Heart left ventricle (tissue), 16 donors: ENCODE measurements at regions not wholly inside any gene's neighbourhood (a gene's known extent, or its start where the extent isn't known, plus 50 kb on each side); places are given as distances from the start of the nearest gene placed in this dataset.

ENCODE experiments used
- ATAC-seq, 4 donors: fragments of 200-7000 bp; cut with Tn5 transposase; one replicate each; pipeline ENCODE4 v1.9.1; 2020 to 2022; ENCODE audit warnings: moderate library complexity in 4 of 4, mild to moderate bottlenecking in 3 of 4, moderate number of reproducible peaks in 1 of 4
- DNase-seq, 5 donors: peaks; one replicate each; pipeline ENCODE4 v3.0.0-alpha.2; 2020
- H3K27ac ChIP-seq, 12 donors: fragments of 200-600 bp; sonication (generic) in 4 of 12; one replicate each; pipeline versions ENCODE4 v1.5.0 to v1.8.0; 2016 to 2022; ENCODE audit warnings: mild to moderate bottlenecking in 2 of 12
- H3K27me3 ChIP-seq, 9 donors: fragments of 200-600 bp; sonication (generic) in 2 of 9; one replicate each; pipeline versions ENCODE4 v1.5.1 to v1.8.0; 2016 to 2022; ENCODE audit warnings: mild to moderate bottlenecking in 3 of 9
- H3K36me3 ChIP-seq, 9 donors: fragments of 200-600 bp; sonication (generic) in 2 of 9; one replicate each; pipeline versions ENCODE4 v1.5.0 to v1.8.0; 2018 to 2022; ENCODE audit warnings: mild to moderate bottlenecking in 2 of 9
- H3K4me1 ChIP-seq, 12 donors: fragments of 200-600 bp; sonication (generic) in 4 of 12; one replicate each; pipeline versions ENCODE4 v1.5.0 to v1.8.0; 2016 to 2022; ENCODE audit warnings: mild to moderate bottlenecking in 3 of 12
- H3K4me3 ChIP-seq, 12 donors: fragments of 200-600 bp; sonication (generic) in 4 of 12; one replicate each; pipeline versions ENCODE4 v1.5.0 to v1.8.0; 2017 to 2022; ENCODE audit warnings: mild to moderate bottlenecking in 9 of 12, moderate library complexity in 4 of 12
- H3K9me3 ChIP-seq, 12 donors: fragments of 200-600 bp; sonication (generic) in 4 of 12; one replicate each; pipeline versions ENCODE4 v1.5.0 to v1.8.0; 2016 to 2022; ENCODE audit warnings: mild to moderate bottlenecking in 1 of 12
- CTCF ChIP-seq, 12 donors: fragments of 200-600 bp; sonication (generic) in 4 of 12; IDR thresholded peaks; one replicate each; pipeline versions ENCODE4 v1.5.0 to v1.8.0; 2018 to 2022; ENCODE audit warnings: antibody characterized with exemption in 12 of 12, mild to moderate bottlenecking in 5 of 12
- POLR2A ChIP-seq, 2 donors: fragments of 450-650 bp; IDR thresholded peaks; one replicate each; pipeline ENCODE4 v1.6.1; 2017; ENCODE audit warnings: antibody characterized with exemption in 2 of 2, mild to moderate bottlenecking in 2 of 2, moderate library complexity in 2 of 2
- WGBS, 4 donors: extraction: QIAGEN DNeasy Blood & Tissue Kit in 2 of 4; methylation state at CpG; one replicate each; pipeline versions ENCODE4 v1.1.5 to v1.1.7; 2013 to 2018; 5-methylcytosine and 5-hydroxymethylcytosine counted together
- intact Hi-C, 10 donors: fragments of 100-400 bp; cut with DNase I; formaldehyde crosslinking; loops; one replicate each; pipeline versions ENCODE4 v1.11.1 to v1.14.2; 2022
- donor health status: ischemic (EF 13 %, LVEDD 7.1; RV severe dilation, severe dysfunction).
- donor health status: healthy with polysubstance abuse.
- donor health status: DM: no; HTN: yes; CAD: no.
- donor health status: DM: no; HTN: no; CAD: no.
- donor health status: ischemic (EF 25% LVEDD 6.9; RV normal size, moderate dysfunction).
- donor health status: ischemic (EF 25% LVEDD 5.7; RV mildly dilated, moderate dysfunction).
- donor health status: healthy.
- donor health status: DM: yes; HTN: yes; CAD: no.
- donor health status: ischemic (EF 35%, LVEDD 5.7; RV mildly dilated, moderate dysfunction).
- donor health status: nonischemic (EF 11% LVEDD 7.7; RV severe dilation, severe dysfunction).
- donor health status: DM: yes; HTN: yes; CAD: no.
- donor health status: PGD.
- donor health status: ischemic (EF 29% LVEDD 5.4; RV normal size, mild dysfunction).
- donor health status: nonischemic (EF 23%, LVEDD 6.1; RV moderate dilation, normal function).

- Histone ChIP-seq H3K27ac (peak overlapping the region in 2 of 12 donors; percentile 24 to 30), H3K36me3 (no peaks in the 10 kb centered on the region), H3K4me3 (no peak overlapping the region), H3K9me3 (peaks cover 0 to 5% (median 0%) of the 10 kb centered on the region in 12 donors), H3K27me3 (peaks cover 0 to 5% (median 0%) of the 10 kb centered on the region in 9 donors), H3K4me1 (peaks cover 0 to 7% (median 0%) of the 10 kb centered on the region in 12 donors)
- DNase-seq (peak; percentile 22 to 55 (median 32)), ATAC-seq (peak; percentile 41 to 87 (median 77))
- TF ChIP-seq CTCF (IDR thresholded peaks at IDR 0.05) = no peak
- TF ChIP-seq POLR2A (IDR thresholded peaks at IDR 0.05) = no peak
- intact Hi-C loops = no loop called here
- 50 to 56% (median 52%) methylated on average over 2 of the region's 2 CpGs for WGBS, 4 donors
Measured at GRCh38 chr12:115096588-115097397, 412.8 kb upstream of the TBX3 start.

GRCh38 chr12:115095073-115095748 lies 411.2 kb upstream of the TBX3 start:
- no peaks in the 10 kb centered on the region for H3K36me3 ChIP-seq
- ATAC-seq (no peak), DNase-seq (no peak)
- WGBS, 4 donors = 83 to 92% (median 86%) methylated on average over 10 of the region's 10 CpGs
- peaks cover 0 to 6% (median 0%) of the 10 kb centered on the region in 12 donors for H3K4me1 ChIP-seq
- intact Hi-C loops = no loop called here
- H3K9me3 ChIP-seq = peaks cover 0 to 5% (median 0%) of the 10 kb centered on the region in 12 donors
- no peak overlapping the region for H3K4me3 ChIP-seq
- H3K27ac ChIP-seq = no peak overlapping the region
- TF ChIP-seq POLR2A (IDR thresholded peaks at IDR 0.05) = no peak
- TF ChIP-seq CTCF (IDR thresholded peaks at IDR 0.05) = no peak
- peaks cover 0 to 5% (median 0%) of the 10 kb centered on the region in 9 donors for H3K27me3 ChIP-seq

- DNase-seq (no peak), ATAC-seq (no peak)
- H3K4me3 ChIP-seq = no peak overlapping the region
- H3K9me3 ChIP-seq = no peaks in the 10 kb centered on the region
- peaks cover 0 to 5% (median 0%) of the 10 kb centered on the region in 9 donors for H3K27me3 ChIP-seq
- intact Hi-C loops = no loop called here
- H3K36me3 ChIP-seq = no peaks in the 10 kb centered on the region
- 65 to 75% (median 70%) methylated on average over 9 of the region's 9 CpGs for WGBS, 4 donors
- TF ChIP-seq CTCF (IDR thresholded peaks at IDR 0.05) = no peak
- TF ChIP-seq POLR2A (IDR thresholded peaks at IDR 0.05) = no peak
- no peak overlapping the region for H3K27ac ChIP-seq
- peaks cover 0 to 6% (median 0%) of the 10 kb centered on the region in 12 donors for H3K4me1 ChIP-seq
Measured at GRCh38 chr12:115094163-115094816, 410.3 kb upstream of the TBX3 start.

GRCh38 chr12:115093261-115093660 lies 409.3 kb upstream of the TBX3 start:
- Histone ChIP-seq H3K9me3 (no peaks in the 10 kb centered on the region), H3K4me3 (no peak overlapping the region), H3K36me3 (no peaks in the 10 kb centered on the region), H3K27ac (no peak overlapping the region), H3K4me1 (peaks cover 0 to 6% (median 0%) of the 10 kb centered on the region in 12 donors), H3K27me3 (peaks cover 0 to 5% (median 0%) of the 10 kb centered on the region in 9 donors)
- TF ChIP-seq CTCF (IDR thresholded peaks at IDR 0.05) = no peak
- TF ChIP-seq POLR2A (IDR thresholded peaks at IDR 0.05) = no peak
- ATAC-seq = no peak
- WGBS, 4 donors = 92 to 100% (median 99%) methylated on average over 1 of the region's 1 CpG
- no peak for DNase-seq
- intact Hi-C loops = no loop called here
